ENCODE measurements at regions not wholly inside any gene's neighbourhood (a gene's known extent, or its start where the extent isn't known, plus 50 kb on each side); places are given as distances from the start of the nearest gene placed in this dataset.
A peak's percentile ranks its signal among the peaks of the same experiment; 100 is the strongest.

GRCh38 chr11:34795641-34796040, 120.5 kb downstream of the APIP start:
- DNase-seq (ENCODE audit: low read depth) = no peak
- TF ChIP-seq CTCF (conservative IDR thresholded peaks at IDR 0.05; ENCODE audit: low read depth, low read length) = no peak
- H3K4me3 ChIP-seq (ENCODE audit: low read length) = no peak overlapping the region

- no peak for DNase-seq (ENCODE audit: low read depth)
- no peak overlapping the region for H3K4me3 ChIP-seq (ENCODE audit: low read length)
- no peak for TF ChIP-seq CTCF (conservative IDR thresholded peaks at IDR 0.05; ENCODE audit: low read depth, low read length)
Measured at GRCh38 chr11:34794696-34795095, 121.5 kb downstream of the APIP start.

- no peak for DNase-seq (ENCODE audit: low read depth)
- H3K4me3 ChIP-seq (ENCODE audit: low read length) = no peak overlapping the region
- TF ChIP-seq CTCF (conservative IDR thresholded peaks at IDR 0.05; ENCODE audit: low read depth, low read length) = no peak
Measured at GRCh38 chr11:34793666-34794065, 122.5 kb downstream of the APIP start.

- no peak for DNase-seq (ENCODE audit: low read depth)
- no peak overlapping the region for H3K4me3 ChIP-seq (ENCODE audit: low read length)
- no peak for TF ChIP-seq CTCF (conservative IDR thresholded peaks at IDR 0.05; ENCODE audit: low read depth, low read length)
Measured at GRCh38 chr11:34792814-34793258, 123.3 kb downstream of the APIP start.

- no peak overlapping the region for H3K4me3 ChIP-seq (ENCODE audit: low read length)
- DNase-seq (ENCODE audit: low read depth) = no peak
- TF ChIP-seq CTCF (conservative IDR thresholded peaks at IDR 0.05; ENCODE audit: low read depth, low read length) = no peak
Measured at GRCh38 chr11:34791780-34792542, 124.2 kb downstream of the APIP start.

GRCh38 chr11:34790620-34791019, 125.6 kb downstream of the APIP start:
- DNase-seq (ENCODE audit: low read depth) = no peak
- TF ChIP-seq CTCF (conservative IDR thresholded peaks at IDR 0.05; ENCODE audit: low read depth, low read length) = peak; percentile 12
- no peak overlapping the region for H3K4me3 ChIP-seq (ENCODE audit: low read length)

- DNase-seq (ENCODE audit: low read depth) = no peak
- H3K4me3 ChIP-seq (ENCODE audit: low read length) = no peak overlapping the region
- TF ChIP-seq CTCF (conservative IDR thresholded peaks at IDR 0.05; ENCODE audit: low read depth, low read length) = no peak
Measured at GRCh38 chr11:34789196-34789834, 126.9 kb downstream of the APIP start.

Data from retinal pigment epithelial cell (primary cell).